A549 (cell line): ENCODE measurements at regions not wholly inside any gene's neighbourhood (a gene's known extent, or its start where the extent isn't known, plus 50 kb on each side); places are given as distances from the start of the nearest gene placed in this dataset.

Experiments
- CEBPB ChIP-seq, 2 experiments: fragments of >200 bp in 1 of 2; sonication (Bioruptor Twin) in 1 of 2; formaldehyde crosslinking in 1 of 2; IDR thresholded peaks; 2 replicates each; pipeline ENCODE4 v1.6.1; 2012 to 2016
- EP300 ChIP-seq, 2 experiments: fragments of >200 bp; sonication (Bioruptor Twin); formaldehyde crosslinking; IDR thresholded peaks; 2 replicates in 1 of 2; 3 replicates in 1 of 2; pipeline ENCODE4 v1.6.1; 2016 to 2017
- JUNB ChIP-seq: fragments of >200 bp; sonication (Bioruptor Twin); formaldehyde crosslinking; IDR thresholded peaks from 2 replicates; pipeline ENCODE4 v1.6.1; 2016
- KDM1A ChIP-seq: fragments of 200-600 bp; sonication (generic); IDR thresholded peaks from 2 replicates; pipeline ENCODE4 v1.6.1; 2016; ENCODE audit warnings: low read depth, mild to moderate bottlenecking
- MYC ChIP-seq: IDR thresholded peaks from 2 replicates; pipeline ENCODE4 v1.6.1; 2012; ENCODE audit warnings: mild to moderate bottlenecking, inconsistent platforms, low read length, improper control_type of control experiment, borderline replicate concordance
- POLR2A ChIP-seq: IDR thresholded peaks from 2 replicates; pipeline ENCODE4 v1.6.1; 2012; ENCODE audit warnings: mild to moderate bottlenecking, low read length
- RNF2 ChIP-seq: fragments of 200-600 bp; sonication (generic); IDR thresholded peaks from 2 replicates; pipeline ENCODE4 v1.6.1; 2016; ENCODE audit warnings: low read depth, mild to moderate bottlenecking, antibody characterized with exemption, moderate library complexity, borderline replicate concordance
- TF ChIP-seq, protein P1 (sequence below): fragments of >200 bp; sonication (Bioruptor Twin); formaldehyde crosslinking; IDR thresholded peaks from 3 replicates; pipeline ENCODE4 v1.5.1; 2016
- TF ChIP-seq, protein P2 (sequence below): fragments of 150-350 bp; IDR thresholded peaks from 2 replicates; pipeline ENCODE4 v1.6.1; 2014; ENCODE audit warnings: low read depth, mild to moderate bottlenecking, low read length

DNA sequence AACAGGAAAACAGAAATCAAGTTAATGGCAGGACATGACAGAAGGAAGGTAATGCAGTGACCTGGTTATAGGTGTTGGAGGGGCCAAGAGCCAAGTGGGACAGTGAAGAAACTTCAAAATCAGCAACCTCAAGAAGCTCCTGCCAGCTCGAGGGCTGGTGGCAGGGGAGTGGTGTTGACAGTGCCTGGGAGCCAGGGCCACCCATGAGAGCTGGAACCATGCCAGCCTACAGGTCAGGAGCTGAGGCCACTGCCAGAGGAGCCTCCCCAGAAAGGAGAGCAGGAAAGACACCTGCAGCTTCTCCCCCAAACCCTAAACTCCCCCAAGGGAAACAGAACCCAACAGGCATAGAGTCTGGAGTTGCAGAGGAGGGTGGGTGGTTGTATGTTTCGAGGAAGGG, 262.1 kb downstream of the LRFN2 start:
- TF ChIP-seq KDM1A (no peak), JUNB (no peak), CEBPB (IDR thresholded peaks at IDR 0.05) (no peak), EP300 (IDR thresholded peaks at IDR 0.05) (no peak), MYC (no peak), POLR2A (no peak), RNF2 (no peak)
- TF ChIP-seq, protein P1, sequence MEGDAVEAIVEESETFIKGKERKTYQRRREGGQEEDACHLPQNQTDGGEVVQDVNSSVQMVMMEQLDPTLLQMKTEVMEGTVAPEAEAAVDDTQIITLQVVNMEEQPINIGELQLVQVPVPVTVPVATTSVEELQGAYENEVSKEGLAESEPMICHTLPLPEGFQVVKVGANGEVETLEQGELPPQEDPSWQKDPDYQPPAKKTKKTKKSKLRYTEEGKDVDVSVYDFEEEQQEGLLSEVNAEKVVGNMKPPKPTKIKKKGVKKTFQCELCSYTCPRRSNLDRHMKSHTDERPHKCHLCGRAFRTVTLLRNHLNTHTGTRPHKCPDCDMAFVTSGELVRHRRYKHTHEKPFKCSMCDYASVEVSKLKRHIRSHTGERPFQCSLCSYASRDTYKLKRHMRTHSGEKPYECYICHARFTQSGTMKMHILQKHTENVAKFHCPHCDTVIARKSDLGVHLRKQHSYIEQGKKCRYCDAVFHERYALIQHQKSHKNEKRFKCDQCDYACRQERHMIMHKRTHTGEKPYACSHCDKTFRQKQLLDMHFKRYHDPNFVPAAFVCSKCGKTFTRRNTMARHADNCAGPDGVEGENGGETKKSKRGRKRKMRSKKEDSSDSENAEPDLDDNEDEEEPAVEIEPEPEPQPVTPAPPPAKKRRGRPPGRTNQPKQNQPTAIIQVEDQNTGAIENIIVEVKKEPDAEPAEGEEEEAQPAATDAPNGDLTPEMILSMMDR, result no peak
- TF ChIP-seq, protein P2, sequence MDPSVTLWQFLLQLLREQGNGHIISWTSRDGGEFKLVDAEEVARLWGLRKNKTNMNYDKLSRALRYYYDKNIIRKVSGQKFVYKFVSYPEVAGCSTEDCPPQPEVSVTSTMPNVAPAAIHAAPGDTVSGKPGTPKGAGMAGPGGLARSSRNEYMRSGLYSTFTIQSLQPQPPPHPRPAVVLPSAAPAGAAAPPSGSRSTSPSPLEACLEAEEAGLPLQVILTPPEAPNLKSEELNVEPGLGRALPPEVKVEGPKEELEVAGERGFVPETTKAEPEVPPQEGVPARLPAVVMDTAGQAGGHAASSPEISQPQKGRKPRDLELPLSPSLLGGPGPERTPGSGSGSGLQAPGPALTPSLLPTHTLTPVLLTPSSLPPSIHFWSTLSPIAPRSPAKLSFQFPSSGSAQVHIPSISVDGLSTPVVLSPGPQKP, result no peak
